ENCODE measurements at regions not wholly inside any gene's neighbourhood (a gene's known extent, or its start where the extent isn't known, plus 50 kb on each side); places are given as distances from the start of the nearest gene placed in this dataset.

DNA sequence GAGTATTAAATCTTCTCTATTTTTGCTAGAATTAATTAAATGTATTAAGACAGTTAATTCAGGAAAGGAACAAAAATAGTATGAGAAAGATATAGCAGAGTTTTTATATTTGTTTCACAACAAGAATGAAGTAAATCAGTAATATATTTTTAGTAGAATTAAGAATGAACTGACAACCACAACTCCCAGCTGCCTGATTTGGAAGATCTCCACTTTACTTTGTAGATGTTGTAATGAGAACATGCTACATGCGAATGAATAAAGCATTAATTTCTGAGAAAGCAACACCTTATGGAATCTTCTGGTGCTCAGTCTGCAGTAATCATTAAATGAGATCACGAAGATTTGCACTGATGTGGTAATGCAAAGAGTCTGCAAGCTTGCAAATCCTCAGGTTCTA, 695.6 kb upstream of the PCDH7 start:
- TF ChIP-seq EZH2 (IDR thresholded peaks at IDR 0.05; ENCODE audit: low read depth) = no peak
- TF ChIP-seq, protein P1, sequence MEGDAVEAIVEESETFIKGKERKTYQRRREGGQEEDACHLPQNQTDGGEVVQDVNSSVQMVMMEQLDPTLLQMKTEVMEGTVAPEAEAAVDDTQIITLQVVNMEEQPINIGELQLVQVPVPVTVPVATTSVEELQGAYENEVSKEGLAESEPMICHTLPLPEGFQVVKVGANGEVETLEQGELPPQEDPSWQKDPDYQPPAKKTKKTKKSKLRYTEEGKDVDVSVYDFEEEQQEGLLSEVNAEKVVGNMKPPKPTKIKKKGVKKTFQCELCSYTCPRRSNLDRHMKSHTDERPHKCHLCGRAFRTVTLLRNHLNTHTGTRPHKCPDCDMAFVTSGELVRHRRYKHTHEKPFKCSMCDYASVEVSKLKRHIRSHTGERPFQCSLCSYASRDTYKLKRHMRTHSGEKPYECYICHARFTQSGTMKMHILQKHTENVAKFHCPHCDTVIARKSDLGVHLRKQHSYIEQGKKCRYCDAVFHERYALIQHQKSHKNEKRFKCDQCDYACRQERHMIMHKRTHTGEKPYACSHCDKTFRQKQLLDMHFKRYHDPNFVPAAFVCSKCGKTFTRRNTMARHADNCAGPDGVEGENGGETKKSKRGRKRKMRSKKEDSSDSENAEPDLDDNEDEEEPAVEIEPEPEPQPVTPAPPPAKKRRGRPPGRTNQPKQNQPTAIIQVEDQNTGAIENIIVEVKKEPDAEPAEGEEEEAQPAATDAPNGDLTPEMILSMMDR (conservative IDR thresholded peaks at IDR 0.05) = no peak
- ChIA-PET CTCF (no interaction called here), POLR2A (ENCODE audit: unreplicated experiment) (no interaction called here)
- Histone ChIP-seq H2AFZ (no peak overlapping the region), H3K4me3 (no peak overlapping the region), H3F3A (ENCODE audit: insufficient read depth, low read depth) (no peaks in the 10 kb centered on the region), H3K36me3 (ENCODE audit: low read depth) (no peaks in the 10 kb centered on the region), H3K9me2 (ENCODE audit: insufficient read depth) (no peaks in the 10 kb centered on the region), H3K27me3 (ENCODE audit: insufficient read depth, low read depth) (no peaks in the 10 kb centered on the region), H3K9me3 (ENCODE audit: insufficient read depth, low read depth) (no peaks in the 10 kb centered on the region), H3K79me2 (ENCODE audit: low read depth) (no peaks in the 10 kb centered on the region), H3K4me2 (no peak overlapping the region), H3K27ac (no peak overlapping the region), H3K4me1 (replicated peaks; ENCODE audit: insufficient read depth) (no peaks in the 10 kb centered on the region), H4K20me1 (ENCODE audit: insufficient read depth) (no peaks in the 10 kb centered on the region)
- intact Hi-C loops (cut with micrococcal nuclease; ENCODE audit: unreplicated experiment) = no loop called here
- DNase-seq = no peak
- BruUV-seq (replicated peaks) = no TSS peak

DNA sequence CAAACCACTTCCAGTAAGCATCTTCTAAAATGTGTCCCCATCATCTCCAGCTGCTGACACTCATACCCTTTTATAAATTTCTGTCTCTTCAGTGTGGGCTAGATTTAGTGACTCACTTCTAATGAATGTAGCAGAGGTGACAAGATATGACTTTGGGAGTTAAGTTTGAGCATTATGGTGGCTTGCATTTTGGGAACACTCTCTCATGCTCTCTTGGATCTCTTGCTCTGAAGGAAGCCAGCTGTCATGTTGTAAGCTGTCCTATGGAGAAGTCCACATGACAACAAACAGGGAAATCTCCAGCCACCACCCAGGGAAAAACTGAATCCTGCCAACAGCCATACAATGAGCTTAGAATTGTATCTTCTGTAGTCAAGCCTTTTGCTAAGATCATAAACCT, 691.3 kb upstream of the PCDH7 start:
- no peak overlapping the region for H3K27ac ChIP-seq
- BruUV-seq (replicated peaks) = no TSS peak
- H3F3A ChIP-seq (ENCODE audit: insufficient read depth, low read depth) = no peaks in the 10 kb centered on the region
- H3K79me2 ChIP-seq (ENCODE audit: low read depth) = no peaks in the 10 kb centered on the region
- no peaks in the 10 kb centered on the region for H3K27me3 ChIP-seq (ENCODE audit: insufficient read depth, low read depth)
- no peaks in the 10 kb centered on the region for H3K9me2 ChIP-seq (ENCODE audit: insufficient read depth)
- H2AFZ ChIP-seq = no peak overlapping the region
- H4K20me1 ChIP-seq (ENCODE audit: insufficient read depth) = no peaks in the 10 kb centered on the region
- intact Hi-C loops (cut with micrococcal nuclease; ENCODE audit: unreplicated experiment) = no loop called here
- DNase-seq = no peak
- POLR2A ChIA-PET (ENCODE audit: unreplicated experiment) = no interaction called here
- no peaks in the 10 kb centered on the region for H3K4me1 ChIP-seq (replicated peaks; ENCODE audit: insufficient read depth)
- TF ChIP-seq, protein P1 (conservative IDR thresholded peaks at IDR 0.05) = no peak
- TF ChIP-seq EZH2 (IDR thresholded peaks at IDR 0.05; ENCODE audit: low read depth) = no peak
- H3K36me3 ChIP-seq (ENCODE audit: low read depth) = no peaks in the 10 kb centered on the region
- H3K4me3 ChIP-seq = no peak overlapping the region
- H3K4me2 ChIP-seq = no peak overlapping the region
- H3K9me3 ChIP-seq (ENCODE audit: insufficient read depth, low read depth) = no peaks in the 10 kb centered on the region
- CTCF ChIA-PET = no interaction called here

DNA sequence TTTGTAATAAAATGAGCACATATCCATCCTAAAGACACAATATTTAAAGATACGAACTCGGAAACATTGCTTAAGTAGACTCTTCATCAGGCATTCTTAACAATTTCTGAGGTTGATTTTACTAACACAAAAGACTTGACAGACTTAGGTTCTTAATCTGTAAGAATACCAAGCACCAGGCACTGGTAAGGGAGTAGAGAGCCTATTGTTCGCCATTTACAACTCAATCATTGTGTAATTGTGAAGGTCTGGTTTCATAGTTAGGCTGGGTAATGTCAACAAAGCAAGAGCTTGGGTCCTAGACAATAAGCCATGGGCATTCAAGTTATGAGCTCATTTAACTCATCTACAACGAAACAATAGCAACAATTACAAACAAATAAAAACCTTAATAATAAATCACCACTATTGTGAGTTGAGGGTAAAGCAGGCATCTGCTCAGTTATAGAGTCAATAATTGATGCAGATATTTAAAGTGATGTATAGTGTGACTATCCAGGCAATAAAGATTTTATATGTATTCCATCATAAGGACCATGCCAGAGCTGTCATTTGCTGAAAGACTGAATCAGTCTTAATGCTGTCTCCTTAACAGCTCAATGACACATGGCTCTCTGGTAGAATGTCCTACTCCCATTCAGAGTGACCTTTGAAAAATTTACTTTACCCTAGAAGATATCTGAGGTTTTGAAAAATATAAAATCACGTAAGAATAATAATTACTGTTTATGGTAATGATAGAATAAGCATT, 664.0 kb upstream of the PCDH7 start:
- ChIA-PET POLR2A (ENCODE audit: unreplicated experiment) (no interaction called here), CTCF (no interaction called here)
- Histone ChIP-seq H3K27me3 (ENCODE audit: insufficient read depth, low read depth) (no peaks in the 10 kb centered on the region), H3F3A (ENCODE audit: insufficient read depth, low read depth) (no peaks in the 10 kb centered on the region), H3K9me2 (ENCODE audit: insufficient read depth) (no peaks in the 10 kb centered on the region), H3K4me2 (no peak overlapping the region), H3K36me3 (ENCODE audit: low read depth) (no peaks in the 10 kb centered on the region), H3K27ac (no peak overlapping the region), H3K79me2 (ENCODE audit: low read depth) (no peaks in the 10 kb centered on the region), H2AFZ (no peak overlapping the region), H3K4me1 (replicated peaks; ENCODE audit: insufficient read depth) (no peaks in the 10 kb centered on the region), H3K4me3 (no peak overlapping the region), H3K9me3 (ENCODE audit: insufficient read depth, low read depth) (no peaks in the 10 kb centered on the region), H4K20me1 (ENCODE audit: insufficient read depth) (no peaks in the 10 kb centered on the region)
- TF ChIP-seq EZH2 (IDR thresholded peaks at IDR 0.05; ENCODE audit: low read depth) = no peak
- TF ChIP-seq, protein P1 (conservative IDR thresholded peaks at IDR 0.05) = no peak
- intact Hi-C loops (cut with micrococcal nuclease; ENCODE audit: unreplicated experiment) = no loop called here
- DNase-seq = no peak
- BruUV-seq (replicated peaks) = no TSS peak
